Tibial nerve (tissue), 4 donors: ENCODE measurements at regions not wholly inside any gene's neighbourhood (a gene's known extent, or its start where the extent isn't known, plus 50 kb on each side); places are given as distances from the start of the nearest gene placed in this dataset.

Experiments
- DNase-seq, 2 donors: peaks; one replicate each; pipeline ENCODE4 v3.0.0-alpha.2; 2019; ENCODE audit warnings: low spot score in 2 of 2
- H3K27ac ChIP-seq, 4 donors: fragments of 200-600 bp; sonication (generic) in 3 of 4; one replicate each; pipeline ENCODE4 v1.5.1; 2017 to 2019; ENCODE audit warnings: mild to moderate bottlenecking in 1 of 4
- H3K27me3 ChIP-seq, 2 donors: fragments of 200-600 bp; sonication (generic) in 1 of 2; one replicate each; pipeline versions ENCODE4 v1.5.1 to v1.6.0; 2017 to 2019
- H3K36me3 ChIP-seq, 3 donors: fragments of 200-600 bp; sonication (generic); one replicate each; pipeline ENCODE4 v1.5.1; 2018 to 2019
- H3K4me1 ChIP-seq, 4 donors: fragments of 200-600 bp; sonication (generic) in 3 of 4; one replicate each; pipeline ENCODE4 v1.5.1; 2017 to 2019
- H3K4me3 ChIP-seq, 4 donors: fragments of 200-600 bp; sonication (generic) in 3 of 4; one replicate each; pipeline ENCODE4 v1.5.1; 2017 to 2019; ENCODE audit warnings: mild to moderate bottlenecking in 1 of 4, moderate library complexity in 1 of 4
- H3K9me3 ChIP-seq, 4 donors: fragments of 200-600 bp; sonication (generic) in 3 of 4; one replicate each; pipeline ENCODE4 v1.5.1; 2017 to 2019
- CTCF ChIP-seq, 5 experiments: fragments of 200-600 bp in 3 of 5; fragments of 450-650 bp in 2 of 5; sonication (generic) in 3 of 5; IDR thresholded peaks; one replicate each; pipeline ENCODE4 v1.5.1; 2016 to 2019; ENCODE audit warnings: antibody characterized with exemption in 5 of 5, mild to moderate bottlenecking in 3 of 5, moderate library complexity in 2 of 5
- EP300 ChIP-seq, 2 donors: sonication (generic); formaldehyde crosslinking; IDR thresholded peaks; one replicate each; pipeline ENCODE4 v1.6.1; 2017; ENCODE audit warnings: antibody characterized with exemption in 2 of 2, mild to moderate bottlenecking in 1 of 2
- POLR2A ChIP-seq, 2 donors: fragments of 450-650 bp; IDR thresholded peaks; one replicate each; pipeline ENCODE4 v1.6.1; 2017; ENCODE audit warnings: antibody characterized with exemption in 2 of 2, mild to moderate bottlenecking in 2 of 2, moderate library complexity in 2 of 2
- WGBS, 2 donors: methylation state at CpG; one replicate each; pipeline ENCODE4 v1.1.5; 2018; 5-methylcytosine and 5-hydroxymethylcytosine counted together

GRCh38 chr1:36625253-36625934 is 142.7 kb upstream of the CSF3R start:
- peaks cover 0 to 10% (median 0%) of the 10 kb centered on the region in 4 donors for H3K9me3 ChIP-seq
- H3K36me3 ChIP-seq: no peaks in the 10 kb centered on the region
- no peaks in the 10 kb centered on the region for H3K4me1 ChIP-seq
- TF ChIP-seq EP300 (IDR thresholded peaks at IDR 0.05): no peak
- no peak for TF ChIP-seq CTCF (IDR thresholded peaks at IDR 0.05)
- TF ChIP-seq POLR2A (IDR thresholded peaks at IDR 0.05): no peak
- peaks cover 0 to 4% of the 10 kb centered on the region in 2 donors for H3K27me3 ChIP-seq
- 42 to 56% methylated on average over 6 of the region's 6 CpGs for WGBS, 2 donors
- no peak overlapping the region for H3K27ac ChIP-seq
- DNase-seq: no peak
- no peak overlapping the region for H3K4me3 ChIP-seq

GRCh38 chr1:36624466-36624865 is 141.8 kb upstream of the CSF3R start:
- Histone ChIP-seq H3K27me3 (peaks cover 0 to 4% of the 10 kb centered on the region in 2 donors), H3K27ac (no peak overlapping the region), H3K9me3 (peaks cover 0 to 10% (median 0%) of the 10 kb centered on the region in 4 donors), H3K36me3 (no peaks in the 10 kb centered on the region), H3K4me3 (no peak overlapping the region), H3K4me1 (no peaks in the 10 kb centered on the region)
- DNase-seq: no peak
- WGBS, 2 donors: 42 to 60% methylated on average over 2 of the region's 2 CpGs
- TF ChIP-seq CTCF (IDR thresholded peaks at IDR 0.05) (no peak), EP300 (IDR thresholded peaks at IDR 0.05) (no peak)

GRCh38 chr1:36622741-36623648 is 140.3 kb upstream of the CSF3R start:
- peaks cover 0 to 10% (median 0%) of the 10 kb centered on the region in 4 donors for H3K9me3 ChIP-seq
- DNase-seq: no peak
- peaks cover 0 to 4% of the 10 kb centered on the region in 2 donors for H3K27me3 ChIP-seq
- no peak overlapping the region for H3K4me3 ChIP-seq
- 55 to 59% methylated on average over 13 of the region's 13 CpGs for WGBS, 2 donors
- no peaks in the 10 kb centered on the region for H3K36me3 ChIP-seq
- H3K4me1 ChIP-seq: no peaks in the 10 kb centered on the region
- no peak overlapping the region for H3K27ac ChIP-seq
- TF ChIP-seq CTCF (IDR thresholded peaks at IDR 0.05): no peak
- no peak for TF ChIP-seq EP300 (IDR thresholded peaks at IDR 0.05)
- no peak for TF ChIP-seq POLR2A (IDR thresholded peaks at IDR 0.05)

GRCh38 chr1:36621531-36621930 is 138.8 kb upstream of the CSF3R start:
- H3K9me3 ChIP-seq: peaks cover 0 to 10% (median 0%) of the 10 kb centered on the region in 4 donors
- no peak for DNase-seq
- peaks cover 0 to 4% of the 10 kb centered on the region in 2 donors for H3K27me3 ChIP-seq
- no peaks in the 10 kb centered on the region for H3K36me3 ChIP-seq
- no peak overlapping the region for H3K4me3 ChIP-seq
- 86 to 100% methylated on average over 1 to 2 of the region's 2 CpGs for whole genome bisulfite sequencing, 2 donors
- H3K27ac ChIP-seq: no peak overlapping the region
- TF ChIP-seq EP300 (IDR thresholded peaks at IDR 0.05): no peak
- no peak for TF ChIP-seq CTCF (IDR thresholded peaks at IDR 0.05)
- no peak for TF ChIP-seq POLR2A (IDR thresholded peaks at IDR 0.05)
- no peaks in the 10 kb centered on the region for H3K4me1 ChIP-seq

- WGBS, 2 donors: 84 to 93% methylated on average over 5 of the region's 5 CpGs
- Histone ChIP-seq H3K4me1 (no peaks in the 10 kb centered on the region), H3K36me3 (no peaks in the 10 kb centered on the region), H3K27ac (no peak overlapping the region), H3K9me3 (peaks cover 0 to 10% (median 0%) of the 10 kb centered on the region in 4 donors), H3K4me3 (no peak overlapping the region), H3K27me3 (no peaks in the 10 kb centered on the region)
- no peak for DNase-seq
- TF ChIP-seq EP300 (IDR thresholded peaks at IDR 0.05): no peak
- TF ChIP-seq POLR2A (IDR thresholded peaks at IDR 0.05): no peak
- no peak for TF ChIP-seq CTCF (IDR thresholded peaks at IDR 0.05)
These were observed 137.4 kb upstream of the CSF3R start for GRCh38 chr1:36620142-36620541.
